GM19099 (cell line): ENCODE measurements at regions not wholly inside any gene's neighbourhood (a gene's known extent, or its start where the extent isn't known, plus 50 kb on each side); places are given as distances from the start of the nearest gene placed in this dataset.

Experiments used
- POLR2A ChIP-seq: IDR thresholded peaks from 3 replicates; pipeline ENCODE4 v1.6.1; 2011; ENCODE audit warnings: low read depth; ENCODE audit not compliant: insufficient read length; ENCODE audit errors: extremely low read depth

DNA sequence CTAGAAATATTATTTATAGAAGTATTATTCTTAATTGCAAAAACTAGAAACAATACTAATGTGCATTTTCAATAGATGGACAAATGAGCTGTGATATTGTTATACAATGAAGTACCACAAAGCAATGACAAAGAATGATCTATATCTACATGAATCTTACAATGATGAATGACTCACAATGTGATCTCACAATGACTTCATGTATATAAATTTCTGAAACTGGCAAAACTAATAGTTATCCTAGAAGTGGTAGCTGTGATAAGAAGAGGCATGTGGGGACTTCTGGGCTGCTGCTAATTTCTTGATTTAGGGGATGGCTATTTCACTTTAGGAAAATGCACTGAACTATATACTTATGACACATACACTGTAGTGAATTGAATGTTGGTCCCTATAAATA, 396.0 kb upstream of the ZNF608 start:
- TF ChIP-seq POLR2A = no peak

DNA sequence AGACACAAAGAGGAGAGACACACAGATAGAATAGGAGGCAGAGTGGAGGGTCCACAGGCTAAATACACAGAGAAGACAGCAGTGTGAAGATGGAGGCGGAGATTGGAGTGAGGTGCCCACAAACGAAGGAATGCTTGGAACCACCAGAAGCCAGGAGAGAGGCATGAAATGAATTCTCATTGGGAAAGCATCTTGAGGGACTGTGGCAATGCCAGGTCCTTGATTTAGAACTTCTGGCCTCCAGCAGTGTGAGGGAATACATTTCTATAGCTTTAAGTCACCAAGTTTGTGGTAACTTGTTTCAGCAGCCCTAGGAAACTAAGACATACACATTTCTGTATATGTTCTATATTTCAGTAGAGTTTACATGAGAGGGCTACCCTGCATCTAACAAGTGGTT, 396.6 kb upstream of the ZNF608 start:
- no peak for TF ChIP-seq POLR2A

DNA sequence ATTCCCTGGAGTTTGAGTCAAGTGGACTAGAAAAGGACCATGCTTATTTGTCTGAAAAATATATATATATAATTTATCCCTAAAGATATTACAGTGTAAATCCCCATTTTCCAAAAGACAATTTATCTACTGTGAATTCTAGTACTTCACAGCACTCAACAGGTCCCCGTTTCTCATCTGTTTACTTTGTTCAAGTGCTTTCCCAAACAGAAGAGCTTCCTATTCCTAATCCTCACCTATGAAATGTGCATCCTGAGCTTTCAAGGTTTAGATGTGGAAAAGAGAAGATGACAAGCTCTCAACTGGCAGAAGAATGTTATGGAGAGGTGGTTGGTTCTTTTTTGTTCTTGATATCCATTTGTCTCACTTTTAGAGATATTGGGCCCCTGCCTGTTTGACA, 401.6 kb upstream of the ZNF608 start:
- TF ChIP-seq POLR2A = no peak

DNA sequence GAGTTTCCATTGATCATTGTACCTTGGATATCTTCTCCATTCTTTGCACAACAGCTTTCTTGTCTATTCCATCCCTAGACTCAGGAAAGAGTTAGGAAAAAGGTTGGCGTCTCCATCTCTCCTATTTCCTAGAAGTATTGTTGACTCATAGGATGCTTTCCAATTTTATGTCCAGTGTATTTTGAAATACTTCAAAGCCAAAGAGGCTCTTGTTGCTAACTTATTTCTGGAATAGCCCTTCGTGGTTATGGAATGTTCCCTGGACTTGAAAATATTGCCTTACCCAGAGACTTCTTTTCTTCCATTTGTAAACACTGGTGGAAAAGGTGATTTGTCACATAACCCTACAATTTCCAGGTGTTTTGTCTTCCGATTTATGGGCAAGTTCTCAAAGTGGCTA, 402.3 kb upstream of the ZNF608 start:
- TF ChIP-seq POLR2A = no peak

DNA sequence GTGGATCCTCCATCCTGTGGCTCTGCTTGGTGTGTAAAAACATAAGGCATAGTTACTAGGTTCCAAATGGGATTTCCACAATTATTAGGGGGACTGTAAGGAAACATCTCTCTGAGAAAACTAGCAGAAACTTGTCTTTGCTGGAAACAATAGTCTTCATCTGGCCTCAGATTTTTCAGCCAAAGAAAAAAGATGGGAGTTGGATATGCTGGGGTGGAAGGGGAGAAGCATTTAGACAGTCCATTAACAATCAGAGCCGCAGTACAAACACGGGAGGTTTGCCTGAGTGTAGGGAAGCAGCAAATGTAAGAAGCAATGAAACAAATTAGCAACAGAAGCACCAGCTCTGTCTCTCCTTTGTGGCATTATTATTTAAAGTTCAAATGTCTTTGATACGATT, 402.7 kb upstream of the ZNF608 start:
- TF ChIP-seq POLR2A = no peak

DNA sequence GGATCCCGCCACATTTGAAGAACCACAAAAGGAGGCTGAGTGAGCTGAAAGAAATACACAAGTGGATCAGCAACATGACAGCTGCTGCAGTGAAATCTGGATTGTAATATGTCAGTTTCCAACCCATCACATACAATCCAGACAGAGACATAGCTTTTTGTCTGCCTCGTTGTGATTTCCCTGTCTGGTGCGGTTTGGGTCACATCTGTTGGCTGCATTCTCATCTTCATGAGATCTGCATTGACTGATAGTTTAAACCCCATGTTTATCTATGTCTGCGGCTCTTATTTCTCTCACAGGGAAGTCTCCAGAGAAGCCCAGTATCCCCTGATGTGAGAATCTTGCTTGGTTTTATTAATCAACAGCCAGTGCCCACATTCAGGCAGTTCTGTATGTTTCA, 403.1 kb upstream of the ZNF608 start:
- no peak for TF ChIP-seq POLR2A

DNA sequence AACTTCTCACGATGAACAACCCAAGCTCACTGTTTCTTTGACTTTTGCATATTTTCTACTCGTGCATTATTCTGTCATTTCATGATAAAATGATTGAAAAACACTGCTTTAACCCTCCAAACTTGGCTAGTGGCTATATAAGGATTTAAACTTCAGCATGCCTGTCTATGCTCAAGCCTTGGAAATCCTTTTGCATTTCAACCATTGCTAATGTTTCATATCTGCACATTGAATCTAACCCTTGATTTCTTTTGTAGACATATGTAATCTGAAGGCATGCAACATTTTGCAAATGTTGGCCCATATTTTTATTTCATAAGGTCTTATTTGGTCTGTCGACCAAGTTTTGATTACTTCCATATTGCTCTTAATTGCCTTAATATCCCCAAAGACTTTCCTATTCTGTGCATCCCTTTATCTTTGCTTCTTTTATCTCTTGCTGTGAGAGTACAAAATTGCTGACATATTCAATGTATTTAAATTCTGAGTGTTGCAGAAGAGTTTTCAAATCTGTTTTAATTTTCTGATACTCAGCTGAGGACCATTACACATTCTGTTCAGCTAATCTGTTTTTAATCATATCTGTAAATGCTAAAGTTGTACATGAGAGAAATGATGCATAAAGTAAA, 403.7 kb upstream of the ZNF608 start:
- no peak for TF ChIP-seq POLR2A

DNA sequence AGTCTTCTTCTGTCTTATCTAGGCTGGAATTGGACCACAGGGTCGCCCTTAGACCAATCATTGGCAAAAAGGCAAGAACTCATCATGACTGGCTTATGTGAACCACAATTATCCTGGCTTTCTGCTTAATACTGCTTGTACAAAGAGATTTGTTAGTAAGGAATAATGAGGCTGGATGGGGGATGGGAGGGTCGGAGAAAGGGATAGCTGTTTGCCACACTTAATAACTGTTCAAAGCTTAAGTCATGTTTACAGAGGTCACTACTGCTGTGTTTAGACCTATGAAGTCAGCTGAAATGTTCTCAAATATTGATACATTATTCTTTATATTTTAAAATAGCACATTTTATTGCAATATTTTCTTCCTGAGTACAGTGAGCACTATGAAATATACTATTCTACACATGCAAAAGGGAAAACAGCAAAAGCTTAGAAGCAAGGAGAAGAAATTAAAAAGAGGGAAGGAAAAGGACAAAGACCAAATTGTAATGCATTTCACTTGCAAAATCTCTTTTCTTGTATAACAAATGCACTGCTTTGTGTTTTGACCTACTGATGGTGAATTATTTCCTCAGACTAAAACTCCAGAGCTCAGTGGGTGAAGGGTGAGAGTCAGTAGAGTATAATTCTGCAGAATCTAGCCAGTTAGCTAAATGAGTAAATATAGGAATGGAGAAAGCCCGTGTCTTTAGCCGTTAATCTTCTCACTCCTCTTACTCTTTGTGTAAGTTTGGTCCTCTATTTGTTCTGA, 404.9 kb upstream of the ZNF608 start:
- no peak for TF ChIP-seq POLR2A

DNA sequence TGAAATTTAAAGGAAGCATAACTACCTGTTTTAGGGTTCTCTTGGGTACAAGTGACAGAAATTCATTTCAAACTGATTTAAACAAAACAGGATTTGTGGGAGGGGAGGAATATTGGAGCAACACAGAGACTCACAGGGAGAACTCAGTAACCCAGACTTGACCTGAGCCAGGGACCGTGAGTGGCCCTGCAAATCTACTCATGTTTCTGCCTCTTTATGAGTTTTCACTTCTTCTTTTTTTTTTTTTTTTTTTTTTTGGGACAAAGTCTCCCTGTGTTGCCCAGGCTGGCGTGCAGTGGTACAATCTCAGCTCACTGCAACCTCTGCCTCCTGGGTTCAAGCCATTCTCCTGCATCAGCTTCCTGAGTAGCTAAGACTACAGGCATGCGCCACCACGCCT, 405.6 kb upstream of the ZNF608 start:
- no peak for TF ChIP-seq POLR2A

DNA sequence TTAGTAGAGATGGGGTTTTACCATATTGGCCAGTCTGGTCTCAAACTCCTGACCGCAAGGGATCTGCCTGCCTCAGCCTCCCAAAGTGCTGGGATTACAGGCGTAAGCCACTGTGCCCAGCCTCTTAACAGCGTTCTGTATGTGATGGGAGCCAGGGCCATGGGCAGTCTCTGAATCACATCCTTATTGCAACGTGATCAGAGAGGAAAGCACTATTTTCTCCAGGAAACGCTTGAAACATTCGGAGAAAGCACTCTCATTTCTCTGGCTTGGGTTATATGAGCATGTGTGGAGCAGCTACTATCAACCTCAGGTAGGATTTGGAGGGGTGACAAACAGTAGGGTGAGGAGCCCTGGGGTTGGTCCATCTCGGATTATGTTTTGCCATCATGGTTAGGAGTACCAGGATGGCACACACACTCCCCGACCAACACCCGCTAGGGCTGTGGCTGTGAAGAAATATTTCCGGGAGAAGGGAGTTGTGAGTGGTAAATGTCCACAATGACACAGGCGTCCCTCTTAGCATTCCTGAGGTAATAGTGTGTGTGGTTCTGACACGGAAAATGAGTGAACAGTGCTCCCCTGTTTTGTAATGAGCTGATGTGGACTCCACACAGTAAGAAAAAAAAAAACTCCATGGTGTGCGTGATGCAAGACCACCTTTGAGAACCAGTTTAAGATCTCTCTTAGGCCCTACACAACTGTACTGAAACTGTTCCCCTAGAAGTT, 406.2 kb upstream of the ZNF608 start:
- TF ChIP-seq POLR2A = no peak

DNA sequence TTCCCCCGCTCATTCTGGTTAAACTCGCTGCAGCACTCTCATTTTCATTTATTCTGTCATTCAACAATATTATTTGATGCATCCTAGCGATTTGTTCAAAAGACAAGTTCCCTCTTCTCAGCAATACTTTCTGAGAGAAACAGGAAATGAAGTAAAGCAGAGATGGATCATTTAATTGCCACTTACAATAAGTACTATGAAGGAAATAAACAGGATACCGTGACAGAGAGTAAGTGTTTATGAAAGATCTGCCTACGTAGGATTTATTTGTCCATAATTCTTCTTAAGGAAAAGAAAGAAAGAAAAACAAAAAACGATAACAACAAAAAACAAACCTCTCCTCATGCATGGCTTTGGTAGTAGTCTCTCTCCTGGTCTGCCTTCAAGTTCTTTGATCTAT, 406.8 kb upstream of the ZNF608 start:
- TF ChIP-seq POLR2A = no peak

DNA sequence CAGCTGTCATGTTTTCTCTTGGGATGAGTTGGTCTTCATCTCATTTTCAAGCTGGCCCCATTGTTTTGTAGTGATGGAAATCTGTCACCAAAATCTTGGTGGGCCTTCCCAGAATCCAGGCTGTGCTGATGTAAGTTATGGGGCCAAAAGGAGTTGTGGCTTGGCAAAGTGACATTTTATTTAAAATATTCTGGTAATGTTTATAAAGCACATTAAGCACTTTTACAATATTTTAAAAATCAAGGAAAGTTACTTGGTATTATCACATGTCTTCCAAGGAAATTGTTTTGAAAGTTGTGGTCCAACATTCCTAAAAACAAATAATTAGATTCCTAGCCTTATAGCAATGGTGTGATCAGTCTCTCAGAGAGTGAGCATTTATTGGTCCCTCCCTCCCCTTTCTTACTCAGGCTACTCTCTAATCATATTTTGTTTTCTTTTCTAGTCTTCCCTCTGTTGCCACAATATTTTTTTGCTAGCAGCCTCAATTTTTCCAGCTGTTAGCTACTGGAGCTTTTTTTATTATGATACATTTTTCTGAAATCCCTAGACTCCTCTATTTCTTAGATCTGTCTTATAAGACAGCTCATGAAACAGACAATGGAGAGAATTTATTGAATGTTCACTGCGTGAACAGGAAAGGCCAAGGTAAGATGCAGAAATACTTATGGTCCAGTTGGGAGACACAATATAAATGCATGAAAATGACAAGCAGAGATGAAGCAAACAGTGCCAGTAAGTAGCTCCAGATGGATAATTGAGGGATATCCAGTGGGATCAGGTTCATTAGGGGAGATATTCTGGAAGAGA, 408.1 kb upstream of the ZNF608 start:
- no peak for TF ChIP-seq POLR2A

DNA sequence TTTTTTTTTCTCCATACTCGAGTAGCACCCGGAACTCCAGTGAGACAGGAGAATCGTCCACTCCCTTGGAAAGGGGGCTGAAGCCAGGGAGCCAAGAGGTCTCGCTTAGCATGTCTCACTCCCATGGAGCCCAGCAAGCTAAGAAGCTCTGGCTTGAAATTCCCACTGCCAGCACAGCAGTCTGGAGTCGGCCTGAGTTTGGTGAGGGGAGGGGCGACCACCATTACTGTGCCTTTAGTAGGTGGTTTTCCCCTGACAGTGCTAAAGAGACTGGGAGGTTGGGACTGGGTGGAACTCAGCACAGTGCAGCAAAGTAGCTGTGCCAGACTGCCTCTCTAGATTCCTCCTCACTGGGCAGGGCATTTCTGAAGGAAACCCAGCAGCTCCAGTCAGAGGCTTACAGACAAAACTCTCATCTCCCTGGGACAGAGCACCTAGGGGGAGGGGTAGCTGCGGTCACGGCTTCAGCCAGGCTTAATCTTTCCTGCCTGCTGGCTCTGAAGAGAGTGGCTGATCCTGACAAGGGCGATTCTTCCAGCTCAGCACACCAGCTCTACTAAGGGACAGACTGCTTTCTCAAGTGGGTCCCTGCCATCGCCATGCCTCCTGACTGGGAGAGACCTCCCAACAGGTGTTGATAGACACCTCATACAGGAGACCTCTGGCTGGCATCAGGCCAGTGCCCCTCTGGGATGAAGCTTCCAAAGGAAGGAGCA, 414.5 kb upstream of the ZNF608 start:
- no peak for TF ChIP-seq POLR2A

DNA sequence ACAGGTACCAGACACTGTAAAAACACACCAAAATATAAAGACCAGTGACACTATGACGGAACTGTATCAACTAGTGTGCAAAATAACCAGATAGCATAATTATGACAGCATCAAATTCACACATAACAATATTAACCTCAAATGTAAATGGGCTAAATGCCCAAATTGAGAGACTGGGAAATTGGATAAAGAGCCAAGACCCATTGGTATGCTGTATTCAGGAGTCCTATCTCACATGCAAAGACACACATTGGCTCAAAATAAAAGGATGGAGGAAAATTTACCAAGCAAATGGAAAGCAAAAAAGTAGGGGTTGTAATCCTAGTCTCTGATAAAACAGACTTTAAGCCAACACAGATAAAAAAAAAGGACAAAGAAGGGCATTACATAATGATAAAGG, 416.3 kb upstream of the ZNF608 start:
- TF ChIP-seq POLR2A = no peak

DNA sequence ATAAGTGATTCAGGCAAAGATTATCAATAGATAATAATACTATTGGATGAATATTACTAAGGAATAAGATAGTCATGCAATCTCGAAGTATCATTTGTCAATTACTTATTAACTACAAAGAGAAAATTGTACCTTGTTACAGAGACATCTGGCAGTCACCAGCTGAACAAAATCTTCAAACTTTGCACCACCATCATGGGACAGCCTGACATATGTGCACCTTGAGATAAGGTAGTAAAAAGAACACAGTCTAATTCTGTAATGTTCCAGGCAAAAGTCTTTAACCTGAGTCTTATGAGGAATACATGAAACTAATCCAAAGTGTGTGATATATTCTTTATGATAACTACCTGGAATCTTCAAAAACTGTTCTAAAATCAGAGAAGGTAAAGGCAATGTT, 423.0 kb upstream of the ZNF608 start:
- no peak for TF ChIP-seq POLR2A
